COR-L47 (cell line): ENCODE measurements at regions not wholly inside any gene's neighbourhood (a gene's known extent, or its start where the extent isn't known, plus 50 kb on each side); places are given as distances from the start of the nearest gene placed in this dataset.
A peak's percentile ranks its signal among the peaks of the same experiment; 100 is the strongest.

Source experiments
- DNase-seq: peaks from one replicate; lab custom pipeline; 2025; lab: John Stamatoyannopoulos, UW

DNA sequence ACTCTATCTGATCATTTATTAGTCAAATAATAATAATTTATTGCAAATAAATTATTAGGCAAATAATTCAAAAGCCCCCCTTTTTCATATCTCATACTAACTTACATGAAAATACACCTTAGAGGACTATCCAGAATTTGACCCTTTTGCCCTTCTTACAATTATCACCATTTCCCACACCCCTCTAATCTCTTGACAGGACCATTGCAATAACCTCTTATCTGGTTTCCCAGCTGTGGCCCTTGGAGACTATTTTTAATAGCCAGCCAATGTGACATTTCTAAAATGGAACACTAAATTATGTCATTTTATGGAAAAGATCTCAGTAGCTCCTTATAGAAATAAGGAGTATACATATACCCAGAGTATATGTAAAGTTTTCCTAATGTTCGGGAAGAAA, 588.4 kb upstream of the COX7C start:
- DNase-seq = no peak

- no peak for DNase-seq
These were observed 587.0 kb upstream of the COX7C start for GRCh38 chr5:86030753-86031152.

GRCh38 chr5:86038566-86038965, 579.2 kb upstream of the COX7C start:
- no peak for DNase-seq

DNA sequence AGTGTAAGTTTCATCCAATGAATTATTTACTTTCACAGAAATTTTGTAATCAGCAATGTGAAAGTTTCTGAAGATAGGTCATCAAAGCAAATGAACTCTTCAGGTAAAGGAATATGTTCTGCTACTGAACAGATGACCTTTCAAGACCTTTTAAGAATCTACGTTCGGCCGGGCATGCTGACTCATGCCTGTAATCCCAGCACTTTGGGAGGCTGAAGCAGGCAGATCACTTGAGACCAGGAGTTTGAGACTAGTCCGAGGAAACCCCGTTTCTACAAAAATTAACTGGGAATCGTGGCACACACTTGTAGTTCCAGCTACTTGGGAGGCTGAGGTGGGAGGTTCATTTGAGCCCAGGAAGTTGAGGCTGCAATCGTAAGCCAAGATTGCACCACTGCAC, 578.4 kb upstream of the COX7C start:
- no peak for DNase-seq

- DNase-seq = no peak
These were observed 547.0 kb upstream of the COX7C start for GRCh38 chr5:86070719-86071118.

DNA sequence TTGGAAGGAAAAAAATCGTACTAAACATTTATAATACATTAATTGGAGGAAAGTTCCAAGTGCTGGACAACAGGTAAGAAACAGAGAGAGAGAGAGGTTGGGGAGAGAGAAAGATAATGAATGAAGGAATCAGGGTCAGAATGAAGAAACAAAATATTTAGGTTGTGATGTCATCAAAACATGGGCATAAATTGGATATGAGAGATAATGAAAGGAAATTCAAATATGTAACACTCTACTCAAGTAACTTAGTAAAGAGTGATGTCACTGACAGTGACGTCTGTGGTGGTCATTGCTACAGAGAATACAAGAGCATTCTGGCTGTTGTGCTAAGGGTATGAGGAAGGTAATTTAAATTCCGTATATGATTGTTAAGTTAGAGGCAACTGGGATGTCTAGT, 543.4 kb upstream of the COX7C start:
- no peak for DNase-seq

DNA sequence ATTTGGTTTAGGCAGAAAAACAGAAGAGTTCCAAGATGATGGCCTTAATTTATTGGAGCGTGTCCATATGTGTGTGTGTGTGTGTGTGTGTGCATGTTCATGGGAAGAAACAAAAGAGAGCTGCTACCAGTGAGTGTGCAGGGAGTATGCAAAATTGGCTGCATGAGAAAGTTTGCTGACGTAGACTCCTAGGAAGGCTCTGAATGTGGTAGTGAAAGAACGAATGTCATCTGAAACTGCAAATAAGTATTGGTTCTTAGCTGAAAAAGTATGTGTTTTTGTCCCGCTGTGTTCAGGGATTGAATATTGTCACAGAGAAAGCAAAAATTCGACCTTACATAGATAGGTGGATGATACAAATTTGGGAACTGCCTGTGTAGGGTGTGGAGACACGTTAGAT, 542.6 kb upstream of the COX7C start:
- no peak for DNase-seq

GRCh38 chr5:86095092-86095491, 522.6 kb upstream of the COX7C start:
- DNase-seq = no peak

- no peak for DNase-seq
These were observed 515.8 kb upstream of the COX7C start for GRCh38 chr5:86101966-86102365.

GRCh38 chr5:86108825-86109224, 508.9 kb upstream of the COX7C start:
- no peak for DNase-seq

- no peak for DNase-seq
These were observed 505.5 kb upstream of the COX7C start for GRCh38 chr5:86112249-86112648.

DNA sequence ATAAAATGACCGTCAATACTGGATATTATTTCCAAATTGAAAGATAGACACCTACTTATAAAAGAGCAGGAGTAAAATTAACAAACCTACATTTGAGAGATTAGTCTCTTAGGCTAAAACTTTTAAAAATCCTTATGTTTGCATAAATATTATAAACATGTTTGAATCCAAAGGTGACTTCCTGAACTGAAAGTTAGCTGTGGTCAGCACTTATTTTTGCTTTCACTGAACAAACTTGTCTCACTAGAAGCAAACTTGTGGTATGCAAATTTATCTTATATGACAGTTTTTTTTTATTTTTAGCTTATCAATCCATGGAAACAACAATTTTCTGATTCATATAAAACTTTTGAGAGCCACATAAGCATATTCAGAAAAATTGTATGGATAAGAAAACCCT, 502.6 kb upstream of the COX7C start:
- no peak for DNase-seq

DNA sequence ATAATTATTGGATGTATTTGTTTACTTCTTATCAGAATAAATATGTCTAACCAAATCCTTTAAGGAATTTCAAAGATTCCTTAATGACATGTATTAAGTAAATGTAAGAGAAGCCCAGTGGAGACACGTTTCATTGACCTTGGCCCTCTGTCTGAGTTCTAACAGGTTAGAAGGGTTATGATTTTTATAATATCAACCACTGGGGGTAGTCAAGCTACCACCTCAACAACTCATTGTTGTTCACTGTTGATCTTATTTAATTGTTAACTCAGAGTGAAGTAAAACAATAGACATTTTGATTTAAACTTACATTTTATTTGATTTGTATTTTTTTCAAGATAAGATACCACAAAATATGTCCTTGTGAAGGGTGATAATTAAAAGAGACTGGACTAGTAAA, 499.2 kb upstream of the COX7C start:
- no peak for DNase-seq

DNA sequence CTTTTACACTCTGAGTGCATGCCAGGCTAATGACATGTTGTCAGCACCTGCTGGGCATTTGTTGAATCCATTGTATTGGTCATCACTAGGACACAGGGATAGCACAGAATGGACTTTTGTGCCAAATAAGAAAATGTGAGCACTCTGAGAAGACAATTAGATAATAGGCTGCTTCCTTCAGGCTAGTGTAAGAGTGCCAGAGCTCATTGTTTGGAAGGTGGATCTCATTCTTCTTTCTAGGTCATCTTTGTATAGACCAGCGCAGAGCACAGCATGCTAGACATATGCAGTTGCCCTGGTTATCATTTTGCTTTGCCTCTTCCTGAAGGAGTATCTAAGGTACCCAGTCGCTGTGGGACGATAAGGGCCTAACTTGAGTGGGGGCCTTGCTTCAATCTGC, 493.4 kb upstream of the COX7C start:
- DNase-seq = peak; percentile 85

- DNase-seq = no peak
These were observed 491.8 kb upstream of the COX7C start for GRCh38 chr5:86125731-86126601.

DNA sequence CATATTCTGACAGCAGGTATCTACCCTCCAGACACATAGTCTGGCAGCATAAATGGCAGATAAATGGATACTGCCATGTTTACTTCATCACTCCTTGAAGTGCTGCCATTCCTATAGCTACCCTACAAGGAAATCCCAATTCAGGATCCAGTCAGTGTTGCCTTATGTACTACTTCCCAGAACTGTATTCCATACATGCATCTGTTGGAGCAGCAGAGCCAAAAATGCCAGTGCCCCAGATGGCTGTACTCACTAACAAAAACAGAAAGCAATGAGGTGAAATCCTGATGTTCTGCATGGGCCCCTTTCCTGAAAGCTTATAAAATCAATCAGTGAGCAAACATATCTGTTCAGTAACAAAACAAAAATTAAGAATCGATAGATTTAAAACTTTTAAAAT, 490.0 kb upstream of the COX7C start:
- DNase-seq = no peak

DNA sequence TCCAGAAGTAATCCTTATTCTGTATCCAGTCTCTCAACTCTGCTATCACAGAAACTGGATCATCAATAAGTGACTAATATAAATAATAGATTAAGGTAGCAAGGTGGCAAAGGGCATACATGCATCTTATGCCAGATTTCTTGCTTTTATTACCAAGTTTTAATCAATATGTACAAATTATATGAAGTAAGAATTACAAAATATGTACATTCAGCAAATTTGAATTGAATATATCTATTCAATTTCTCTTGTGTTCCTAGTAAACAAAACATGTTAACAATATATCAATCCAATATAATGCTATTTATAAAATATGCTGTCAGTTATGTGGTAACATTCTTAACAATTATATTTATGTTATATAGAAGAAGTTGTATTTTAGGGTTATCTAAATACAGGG, 488.7 kb upstream of the COX7C start:
- no peak for DNase-seq

- DNase-seq = no peak
These were observed 480.4 kb upstream of the COX7C start for GRCh38 chr5:86137297-86137696.

DNA sequence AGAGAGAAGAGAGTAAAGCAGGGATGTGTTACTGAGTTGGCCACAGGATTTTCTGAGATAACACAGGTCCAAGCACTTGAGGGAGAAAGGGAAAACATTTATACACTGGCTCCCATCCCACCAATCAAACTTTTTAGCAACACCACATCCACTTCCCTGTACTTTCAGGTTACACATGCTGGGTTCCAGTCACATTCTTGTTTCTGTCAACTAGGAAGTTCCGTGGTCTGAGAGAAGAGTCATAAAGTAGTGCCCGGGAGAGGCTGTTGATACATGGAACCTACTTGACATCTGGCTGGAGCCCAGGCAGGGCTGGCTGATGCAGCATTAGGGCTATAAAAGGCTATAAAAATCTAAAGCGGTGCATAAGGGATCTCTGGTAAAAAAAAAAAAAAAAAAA, 473.9 kb upstream of the COX7C start:
- DNase-seq = no peak

DNA sequence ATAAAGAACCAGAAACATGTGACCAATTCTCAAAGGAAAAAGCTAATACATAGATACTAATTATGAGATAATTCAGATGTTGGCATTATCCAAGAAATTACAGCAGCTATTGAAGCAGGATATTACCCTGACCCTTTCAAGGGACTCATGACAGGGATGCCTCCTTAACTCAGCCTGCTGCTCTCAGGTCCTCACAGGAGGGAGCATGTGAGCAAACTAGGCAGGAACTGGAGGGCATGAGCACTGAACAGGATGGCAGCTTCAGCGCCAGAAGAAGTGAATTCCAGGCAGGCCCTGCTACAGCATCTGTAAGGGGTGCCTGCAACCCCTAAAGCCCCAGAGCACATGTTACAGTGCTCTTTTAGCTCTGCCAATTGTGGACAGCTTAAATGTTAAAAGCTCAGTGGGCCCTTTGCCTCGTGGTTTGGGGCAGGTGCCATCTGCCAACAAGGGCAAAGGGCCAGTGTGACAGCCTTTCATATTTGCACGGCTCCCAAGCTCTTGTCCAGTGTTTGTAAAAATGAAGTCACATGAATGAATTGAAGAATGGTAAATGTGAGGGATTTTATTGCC, 464.7 kb upstream of the COX7C start:
- DNase-seq = no peak

GRCh38 chr5:86155796-86156195, 461.9 kb upstream of the COX7C start:
- no peak for DNase-seq

DNA sequence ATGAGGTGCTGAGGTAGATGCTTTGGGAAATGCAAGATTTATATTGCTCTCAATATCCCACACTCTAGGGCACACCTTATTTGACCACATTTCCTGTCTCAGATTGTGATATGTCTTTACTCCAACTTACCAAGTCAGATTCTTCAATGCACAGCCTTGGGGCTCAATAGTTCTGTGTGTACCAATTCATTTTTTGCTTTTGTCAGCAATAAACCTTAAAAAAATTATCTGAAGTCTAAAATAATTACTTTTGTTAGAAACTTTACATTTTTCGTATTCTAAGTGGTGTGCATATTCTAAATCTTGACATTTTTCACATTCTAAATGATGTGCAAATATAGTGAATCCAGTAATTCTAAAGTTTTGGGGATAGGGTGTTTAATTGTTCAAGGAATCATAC, 447.5 kb upstream of the COX7C start:
- DNase-seq = no peak

- no peak for DNase-seq
These were observed 442.5 kb upstream of the COX7C start for GRCh38 chr5:86175224-86175623.

GRCh38 chr5:86199287-86199686, 418.5 kb upstream of the COX7C start:
- DNase-seq = no peak
